ENCODE measurements at regions not wholly inside any gene's neighbourhood (a gene's known extent, or its start where the extent isn't known, plus 50 kb on each side); places are given as distances from the start of the nearest gene placed in this dataset.

DNA sequence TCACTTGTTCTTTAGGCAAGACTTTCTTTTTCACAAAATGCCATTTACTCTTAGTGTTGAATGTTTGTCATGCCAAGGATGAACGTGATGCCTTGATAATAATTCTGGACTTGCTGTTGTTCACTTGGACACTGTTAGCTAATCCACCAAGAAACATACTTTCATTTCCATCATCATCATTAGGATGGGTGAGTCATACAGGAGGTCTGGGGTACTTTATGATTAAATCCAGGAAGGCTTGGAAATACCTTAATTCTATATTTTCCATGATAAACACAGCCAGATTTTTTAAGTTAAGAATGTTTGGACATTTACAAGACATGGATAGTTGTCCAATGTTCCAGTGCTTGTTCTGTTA, 260.7 kb upstream of the GIMD1 start:
- Histone ChIP-seq H3K4me1 (ENCODE audit: control insufficient read depth in 2 of 2, insufficient read depth in 2 of 2, low read length in 2 of 2) (no peaks in the 10 kb centered on the region), H3K9ac (ENCODE audit: low read length) (no peak overlapping the region), H3K79me2 (ENCODE audit: control insufficient read depth, insufficient read depth, low read length) (no peaks in the 10 kb centered on the region), H3K9me3 (ENCODE audit: control extremely low read depth in 1 of 3, control insufficient read depth in 2 of 3, insufficient read depth in 1 of 3, low read length in 2 of 3) (peaks cover 0 to 3% (median 0%) of the 10 kb centered on the region in 3 donors), H3K27ac (ENCODE audit: low read length in 2 of 2) (no peak overlapping the region), H2AFZ (ENCODE audit: insufficient read depth, low read depth, low read length, poor library complexity, severe bottlenecking) (no peak overlapping the region), H3K27me3 (replicated peaks in 1 of 4; ENCODE audit: control extremely low read depth in 1 of 4, control insufficient read depth in 3 of 4, insufficient read depth in 4 of 4, low read length in 3 of 4) (no peaks in the 10 kb centered on the region), H3K4me2 (replicated peaks; ENCODE audit: low read depth, low read length, poor library complexity, severe bottlenecking) (no peak overlapping the region), H3K4me3 (ENCODE audit: control extremely low read depth in 1 of 5, extremely low read depth in 1 of 5, insufficient read depth in 1 of 5, low read depth in 2 of 5, low read length in 4 of 5) (no peak overlapping the region), H4K20me1 (ENCODE audit: control insufficient read depth, insufficient read depth, low read length, poor library complexity, severe bottlenecking) (no peaks in the 10 kb centered on the region), H3K36me3 (replicated peaks in 1 of 2; ENCODE audit: control extremely low read depth in 1 of 2, control insufficient read depth in 1 of 2, extremely low read depth in 1 of 2, insufficient read depth in 2 of 2, low read length in 1 of 2) (no peaks in the 10 kb centered on the region)
- no CpG with 5 or more reads among the region's 1 CpG for WGBS (ENCODE audit: insufficient coverage)
- Mint-ChIP-seq H3K4me3 (no peak overlapping the region), H3K27me3 (no peaks in the 10 kb centered on the region), H3K9me3 (ENCODE audit: insufficient read depth) (peaks cover 2% of the 10 kb centered on the region), H3K27ac (no peak overlapping the region), H3K4me1 (no peaks in the 10 kb centered on the region)
- DNase-seq (no peak), ATAC-seq (ENCODE audit: low read depth) (no peak)
- ChIA-PET POLR2A (no interaction called here), CTCF (no interaction called here)
- no peak for TF ChIP-seq EZH2 (IDR thresholded peaks at IDR 0.05; ENCODE audit: borderline replicate concordance, insufficient read depth, low read depth, low read length, poor library complexity, severe bottlenecking)
- TF ChIP-seq, protein P1, sequence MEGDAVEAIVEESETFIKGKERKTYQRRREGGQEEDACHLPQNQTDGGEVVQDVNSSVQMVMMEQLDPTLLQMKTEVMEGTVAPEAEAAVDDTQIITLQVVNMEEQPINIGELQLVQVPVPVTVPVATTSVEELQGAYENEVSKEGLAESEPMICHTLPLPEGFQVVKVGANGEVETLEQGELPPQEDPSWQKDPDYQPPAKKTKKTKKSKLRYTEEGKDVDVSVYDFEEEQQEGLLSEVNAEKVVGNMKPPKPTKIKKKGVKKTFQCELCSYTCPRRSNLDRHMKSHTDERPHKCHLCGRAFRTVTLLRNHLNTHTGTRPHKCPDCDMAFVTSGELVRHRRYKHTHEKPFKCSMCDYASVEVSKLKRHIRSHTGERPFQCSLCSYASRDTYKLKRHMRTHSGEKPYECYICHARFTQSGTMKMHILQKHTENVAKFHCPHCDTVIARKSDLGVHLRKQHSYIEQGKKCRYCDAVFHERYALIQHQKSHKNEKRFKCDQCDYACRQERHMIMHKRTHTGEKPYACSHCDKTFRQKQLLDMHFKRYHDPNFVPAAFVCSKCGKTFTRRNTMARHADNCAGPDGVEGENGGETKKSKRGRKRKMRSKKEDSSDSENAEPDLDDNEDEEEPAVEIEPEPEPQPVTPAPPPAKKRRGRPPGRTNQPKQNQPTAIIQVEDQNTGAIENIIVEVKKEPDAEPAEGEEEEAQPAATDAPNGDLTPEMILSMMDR (IDR thresholded peaks at IDR 0.05): no peak
- intact Hi-C loops (cut with micrococcal nuclease): no loop called here

DNA sequence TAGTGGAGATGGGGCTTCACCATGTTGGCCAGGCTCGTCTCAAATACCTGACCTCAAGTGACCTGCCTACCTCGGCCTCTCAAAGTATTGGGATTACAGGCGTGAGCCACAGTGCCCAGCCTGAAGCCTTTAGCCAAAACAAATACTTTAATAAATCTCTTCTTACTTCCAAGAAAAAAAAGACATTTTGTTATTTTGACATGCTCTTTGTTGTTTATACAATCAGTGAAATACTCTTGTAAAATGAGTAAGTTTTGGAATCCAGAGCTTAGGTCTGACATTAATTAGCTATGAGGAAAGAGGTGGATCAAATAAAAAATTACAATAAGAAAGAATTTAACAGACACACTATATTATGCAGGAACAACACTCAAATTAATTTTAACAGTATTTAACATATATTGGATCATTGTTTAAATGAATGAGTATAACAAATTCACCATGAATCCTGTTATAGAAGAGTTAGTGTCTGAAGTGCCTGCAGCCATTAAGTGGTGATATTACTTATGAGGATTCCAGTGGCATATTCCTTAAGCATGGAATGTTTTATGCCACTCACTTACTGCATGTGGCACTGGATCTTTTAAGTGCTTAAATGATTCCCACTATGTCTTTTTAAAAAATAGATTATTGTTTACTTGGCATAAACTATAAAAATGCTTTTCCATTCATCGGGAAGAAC, 260.1 kb upstream of the GIMD1 start:
- TF ChIP-seq EZH2 (IDR thresholded peaks at IDR 0.05; ENCODE audit: borderline replicate concordance, insufficient read depth, low read depth, low read length, poor library complexity, severe bottlenecking): no peak
- TF ChIP-seq, protein P1 (IDR thresholded peaks at IDR 0.05): no peak
- Histone ChIP-seq H3K27me3 (replicated peaks in 1 of 4; ENCODE audit: control extremely low read depth in 1 of 4, control insufficient read depth in 3 of 4, insufficient read depth in 4 of 4, low read length in 3 of 4) (no peaks in the 10 kb centered on the region), H3K9ac (ENCODE audit: low read length) (no peak overlapping the region), H3K36me3 (replicated peaks in 1 of 2; ENCODE audit: control extremely low read depth in 1 of 2, control insufficient read depth in 1 of 2, extremely low read depth in 1 of 2, insufficient read depth in 2 of 2, low read length in 1 of 2) (no peaks in the 10 kb centered on the region), H3K9me3 (ENCODE audit: control extremely low read depth in 1 of 3, control insufficient read depth in 2 of 3, insufficient read depth in 1 of 3, low read length in 2 of 3) (peaks cover 0 to 3% (median 0%) of the 10 kb centered on the region in 3 donors), H3K4me2 (replicated peaks; ENCODE audit: low read depth, low read length, poor library complexity, severe bottlenecking) (no peak overlapping the region), H3K79me2 (ENCODE audit: control insufficient read depth, insufficient read depth, low read length) (no peaks in the 10 kb centered on the region), H3K4me3 (ENCODE audit: control extremely low read depth in 1 of 5, extremely low read depth in 1 of 5, insufficient read depth in 1 of 5, low read depth in 2 of 5, low read length in 4 of 5) (no peak overlapping the region), H3K27ac (ENCODE audit: low read length in 2 of 2) (no peak overlapping the region), H4K20me1 (ENCODE audit: control insufficient read depth, insufficient read depth, low read length, poor library complexity, severe bottlenecking) (no peaks in the 10 kb centered on the region), H3K4me1 (ENCODE audit: control insufficient read depth in 2 of 2, insufficient read depth in 2 of 2, low read length in 2 of 2) (no peaks in the 10 kb centered on the region), H2AFZ (ENCODE audit: insufficient read depth, low read depth, low read length, poor library complexity, severe bottlenecking) (no peak overlapping the region)
- Mint-ChIP-seq H3K9me3 (ENCODE audit: insufficient read depth) (peaks cover 2% of the 10 kb centered on the region), H3K27ac (no peak overlapping the region), H3K27me3 (no peaks in the 10 kb centered on the region), H3K4me1 (no peaks in the 10 kb centered on the region), H3K4me3 (no peak overlapping the region)
- intact Hi-C loops (cut with micrococcal nuclease): no loop called here
- WGBS (ENCODE audit: insufficient coverage): 73% methylated on average over 3 of the region's 4 CpGs
- ATAC-seq (ENCODE audit: low read depth) (no peak), DNase-seq (no peak)
- CTCF ChIA-PET: no interaction called here
- POLR2A ChIA-PET: no interaction called here

Measured in B cell (primary cell).